ENCODE measurements at regions not wholly inside any gene's neighbourhood (a gene's known extent, or its start where the extent isn't known, plus 50 kb on each side); places are given as distances from the start of the nearest gene placed in this dataset.

DNA sequence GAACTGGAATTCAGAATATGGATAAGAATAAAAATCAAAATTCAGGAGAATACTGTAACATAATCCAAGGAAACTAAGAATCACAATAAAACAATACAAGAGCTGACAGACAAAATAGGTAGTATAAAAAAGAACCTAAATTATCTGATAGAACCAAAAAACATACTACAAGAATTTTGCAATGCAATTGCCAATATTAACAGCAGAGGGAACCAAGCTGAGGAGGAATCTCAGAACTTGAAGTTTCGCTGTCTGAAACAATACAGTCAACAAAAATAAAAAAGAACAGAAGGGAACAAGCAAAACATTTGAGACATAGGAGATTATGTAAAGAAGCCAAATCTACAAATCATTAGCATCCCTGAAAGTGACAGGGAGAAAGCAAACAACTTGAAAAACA is 84.1 kb upstream of the GALNT13 start:
- CTCF ChIA-PET, result interaction anchor here (1.1 kb wide), 1 partner anchor 588 kb away, joined by 3 read pairs; no protein-coding TSS in a partner anchor
- no peak for DNase-seq
- H3K4me3 Mint-ChIP-seq (ENCODE audit: low read depth, unreplicated experiment), result no peak overlapping the region
- H3K4me1 Mint-ChIP-seq (ENCODE audit: low read depth, unreplicated experiment), result no peaks in the 10 kb centered on the region
- intact Hi-C loops (cut with micrococcal nuclease; ENCODE audit: unreplicated experiment), result loop anchor here (5.0 kb wide), 1 partner anchor 590 kb away; no protein-coding TSS in a partner anchor
- TF ChIP-seq, protein P1, sequence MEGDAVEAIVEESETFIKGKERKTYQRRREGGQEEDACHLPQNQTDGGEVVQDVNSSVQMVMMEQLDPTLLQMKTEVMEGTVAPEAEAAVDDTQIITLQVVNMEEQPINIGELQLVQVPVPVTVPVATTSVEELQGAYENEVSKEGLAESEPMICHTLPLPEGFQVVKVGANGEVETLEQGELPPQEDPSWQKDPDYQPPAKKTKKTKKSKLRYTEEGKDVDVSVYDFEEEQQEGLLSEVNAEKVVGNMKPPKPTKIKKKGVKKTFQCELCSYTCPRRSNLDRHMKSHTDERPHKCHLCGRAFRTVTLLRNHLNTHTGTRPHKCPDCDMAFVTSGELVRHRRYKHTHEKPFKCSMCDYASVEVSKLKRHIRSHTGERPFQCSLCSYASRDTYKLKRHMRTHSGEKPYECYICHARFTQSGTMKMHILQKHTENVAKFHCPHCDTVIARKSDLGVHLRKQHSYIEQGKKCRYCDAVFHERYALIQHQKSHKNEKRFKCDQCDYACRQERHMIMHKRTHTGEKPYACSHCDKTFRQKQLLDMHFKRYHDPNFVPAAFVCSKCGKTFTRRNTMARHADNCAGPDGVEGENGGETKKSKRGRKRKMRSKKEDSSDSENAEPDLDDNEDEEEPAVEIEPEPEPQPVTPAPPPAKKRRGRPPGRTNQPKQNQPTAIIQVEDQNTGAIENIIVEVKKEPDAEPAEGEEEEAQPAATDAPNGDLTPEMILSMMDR (IDR thresholded peaks at IDR 0.05; ENCODE audit: unreplicated experiment), result no peak
- H3K36me3 Mint-ChIP-seq (ENCODE audit: insufficient read depth, unreplicated experiment), result no peaks in the 10 kb centered on the region
- H3K27me3 Mint-ChIP-seq (ENCODE audit: unreplicated experiment), result no peaks in the 10 kb centered on the region
- BruUV-seq (replicated peaks), result no TSS peak
- H3K27ac Mint-ChIP-seq (ENCODE audit: unreplicated experiment), result no peak overlapping the region
- no peaks in the 10 kb centered on the region for H3K9me3 Mint-ChIP-seq (ENCODE audit: low read depth, unreplicated experiment)

DNA sequence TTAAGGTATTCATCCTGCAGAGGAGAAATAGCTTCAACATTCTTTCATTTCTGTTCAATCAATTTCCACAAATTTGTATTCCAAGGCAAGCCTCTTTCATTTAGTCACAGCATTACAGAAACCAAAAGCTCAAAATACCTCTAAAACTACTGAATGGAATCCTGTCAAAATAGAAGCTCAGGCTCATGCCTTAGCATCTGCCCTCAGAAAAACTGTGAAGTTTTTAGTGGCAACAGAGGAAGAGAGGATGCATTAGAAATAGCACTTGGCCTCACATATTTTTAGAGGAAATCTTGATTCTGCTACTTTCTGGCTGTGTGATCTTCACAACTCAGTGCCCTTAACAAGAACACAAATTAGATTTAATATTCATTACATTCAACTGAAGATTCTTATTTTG is 69.1 kb upstream of the GALNT13 start:
- no peak for DNase-seq
- CTCF ChIA-PET, result no interaction called here
- TF ChIP-seq, protein P1 (IDR thresholded peaks at IDR 0.05; ENCODE audit: unreplicated experiment), result no peak
- Mint-ChIP-seq H3K4me3 (ENCODE audit: low read depth, unreplicated experiment) (no peak overlapping the region), H3K27ac (ENCODE audit: unreplicated experiment) (no peak overlapping the region), H3K4me1 (ENCODE audit: low read depth, unreplicated experiment) (no peaks in the 10 kb centered on the region), H3K36me3 (ENCODE audit: insufficient read depth, unreplicated experiment) (no peaks in the 10 kb centered on the region), H3K9me3 (ENCODE audit: low read depth, unreplicated experiment) (no peaks in the 10 kb centered on the region), H3K27me3 (ENCODE audit: unreplicated experiment) (no peaks in the 10 kb centered on the region)
- intact Hi-C loops (cut with micrococcal nuclease; ENCODE audit: unreplicated experiment), result no loop called here
- BruUV-seq (replicated peaks), result no TSS peak

DNA sequence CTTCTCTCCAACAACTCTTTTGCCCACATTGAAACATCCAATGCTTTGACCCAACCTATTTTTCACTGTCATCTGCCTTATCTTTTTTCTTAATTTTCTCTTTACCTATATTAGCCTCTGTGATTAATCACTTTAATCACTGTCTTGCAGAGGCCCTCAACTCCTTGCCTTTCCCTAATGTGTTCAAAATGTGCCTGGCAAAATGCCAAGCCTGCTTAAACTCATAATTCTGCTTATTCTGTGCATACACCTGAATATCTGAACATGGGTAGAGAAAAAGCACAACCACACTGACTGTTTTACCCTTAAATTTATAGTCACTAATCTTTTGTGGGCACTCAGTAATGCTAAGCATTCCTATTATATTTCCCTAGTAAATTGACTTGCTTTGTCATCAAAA is 63.0 kb upstream of the GALNT13 start:
- CTCF ChIA-PET, result no interaction called here
- Mint-ChIP-seq H3K9me3 (ENCODE audit: low read depth, unreplicated experiment) (no peaks in the 10 kb centered on the region), H3K4me1 (ENCODE audit: low read depth, unreplicated experiment) (no peaks in the 10 kb centered on the region), H3K27ac (ENCODE audit: unreplicated experiment) (no peak overlapping the region), H3K4me3 (ENCODE audit: low read depth, unreplicated experiment) (no peak overlapping the region), H3K27me3 (ENCODE audit: unreplicated experiment) (no peaks in the 10 kb centered on the region), H3K36me3 (ENCODE audit: insufficient read depth, unreplicated experiment) (no peaks in the 10 kb centered on the region)
- TF ChIP-seq, protein P1 (IDR thresholded peaks at IDR 0.05; ENCODE audit: unreplicated experiment), result no peak
- intact Hi-C loops (cut with micrococcal nuclease; ENCODE audit: unreplicated experiment), result no loop called here
- no TSS peak for BruUV-seq (replicated peaks)
- no peak for DNase-seq

DNA sequence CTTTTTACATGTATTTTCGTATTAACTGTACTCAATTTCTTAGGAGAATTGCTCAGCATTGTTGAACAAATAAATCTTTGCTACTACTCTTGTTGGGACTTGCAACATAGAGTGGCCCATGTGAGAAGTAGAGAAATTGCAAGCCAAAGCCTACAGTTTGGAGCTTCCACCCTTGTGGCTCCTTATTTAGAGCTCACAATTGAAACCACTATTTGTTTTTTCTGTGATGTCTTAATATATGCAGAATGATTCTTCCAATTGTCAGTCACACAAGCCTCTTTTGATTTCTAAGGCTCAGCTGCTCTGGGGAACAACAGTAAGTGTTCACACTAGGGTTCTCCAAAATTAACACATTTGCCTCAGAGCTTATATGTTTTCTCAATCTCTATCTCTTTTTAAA is 60.2 kb upstream of the GALNT13 start:
- no TSS peak for BruUV-seq (replicated peaks)
- no peak overlapping the region for H3K4me3 Mint-ChIP-seq (ENCODE audit: low read depth, unreplicated experiment)
- no peaks in the 10 kb centered on the region for H3K9me3 Mint-ChIP-seq (ENCODE audit: low read depth, unreplicated experiment)
- TF ChIP-seq, protein P1 (IDR thresholded peaks at IDR 0.05; ENCODE audit: unreplicated experiment), result no peak
- H3K27ac Mint-ChIP-seq (ENCODE audit: unreplicated experiment), result no peak overlapping the region
- H3K27me3 Mint-ChIP-seq (ENCODE audit: unreplicated experiment), result no peaks in the 10 kb centered on the region
- H3K4me1 Mint-ChIP-seq (ENCODE audit: low read depth, unreplicated experiment), result no peaks in the 10 kb centered on the region
- H3K36me3 Mint-ChIP-seq (ENCODE audit: insufficient read depth, unreplicated experiment), result no peaks in the 10 kb centered on the region
- DNase-seq, result no peak
- CTCF ChIA-PET, result no interaction called here
- intact Hi-C loops (cut with micrococcal nuclease; ENCODE audit: unreplicated experiment), result no loop called here

Data from Calu3 (cell line).